DOHH2 (cell line): ENCODE measurements at regions not wholly inside any gene's neighbourhood (a gene's known extent, or its start where the extent isn't known, plus 50 kb on each side); places are given as distances from the start of the nearest gene placed in this dataset.

Experiments
- EZH2phosphoT487 ChIP-seq: fragments of 200-600 bp; sonication (generic); IDR thresholded peaks from 2 replicates; pipeline ENCODE4 v1.6.1; 2017; ENCODE audit warnings: borderline replicate concordance, mild to moderate bottlenecking, antibody characterized with exemption, low read length, moderate library complexity, mixed read lengths
- TF ChIP-seq, protein P1 (sequence below): fragments of 200-600 bp; sonication (generic); IDR thresholded peaks from one replicate; pipeline ENCODE4 v1.5.1; 2014; ENCODE audit warnings: antibody characterized with exemption, mild to moderate bottlenecking, low read depth, low read length; ENCODE audit not compliant: poor library complexity, severe bottlenecking

DNA sequence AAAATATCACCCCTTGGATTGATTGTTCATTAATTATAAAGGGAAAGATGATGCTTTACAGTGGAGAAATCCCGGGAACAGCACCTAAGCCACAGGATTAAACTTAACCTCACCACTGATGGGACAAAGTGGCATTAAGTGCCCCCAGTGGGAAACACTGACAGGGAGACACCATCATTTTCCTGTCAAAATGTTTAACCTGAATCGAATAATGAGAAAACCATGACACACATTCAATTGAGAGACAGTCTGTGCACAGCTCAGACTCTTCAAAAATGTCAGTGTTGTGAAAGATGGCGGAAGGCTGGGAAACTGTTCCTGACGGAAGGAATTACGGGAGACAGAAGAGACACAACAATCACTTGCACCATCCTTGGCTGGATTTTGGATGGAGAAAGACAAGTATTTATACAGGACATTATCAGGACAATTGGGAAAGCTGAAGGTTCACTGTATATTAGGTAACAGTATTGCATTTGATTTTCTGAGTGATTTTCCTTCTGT is 111.8 kb upstream of the ASB18 start:
- TF ChIP-seq, protein P1, sequence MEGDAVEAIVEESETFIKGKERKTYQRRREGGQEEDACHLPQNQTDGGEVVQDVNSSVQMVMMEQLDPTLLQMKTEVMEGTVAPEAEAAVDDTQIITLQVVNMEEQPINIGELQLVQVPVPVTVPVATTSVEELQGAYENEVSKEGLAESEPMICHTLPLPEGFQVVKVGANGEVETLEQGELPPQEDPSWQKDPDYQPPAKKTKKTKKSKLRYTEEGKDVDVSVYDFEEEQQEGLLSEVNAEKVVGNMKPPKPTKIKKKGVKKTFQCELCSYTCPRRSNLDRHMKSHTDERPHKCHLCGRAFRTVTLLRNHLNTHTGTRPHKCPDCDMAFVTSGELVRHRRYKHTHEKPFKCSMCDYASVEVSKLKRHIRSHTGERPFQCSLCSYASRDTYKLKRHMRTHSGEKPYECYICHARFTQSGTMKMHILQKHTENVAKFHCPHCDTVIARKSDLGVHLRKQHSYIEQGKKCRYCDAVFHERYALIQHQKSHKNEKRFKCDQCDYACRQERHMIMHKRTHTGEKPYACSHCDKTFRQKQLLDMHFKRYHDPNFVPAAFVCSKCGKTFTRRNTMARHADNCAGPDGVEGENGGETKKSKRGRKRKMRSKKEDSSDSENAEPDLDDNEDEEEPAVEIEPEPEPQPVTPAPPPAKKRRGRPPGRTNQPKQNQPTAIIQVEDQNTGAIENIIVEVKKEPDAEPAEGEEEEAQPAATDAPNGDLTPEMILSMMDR, result no peak
- TF ChIP-seq EZH2phosphoT487, result no peak
